ENCODE measurements at regions not wholly inside any gene's neighbourhood (a gene's known extent, or its start where the extent isn't known, plus 50 kb on each side); places are given as distances from the start of the nearest gene placed in this dataset.
"Not testable (repeated sequence)": the region's sequence is repeated elsewhere in the genome, so short reads cannot be mapped to it uniquely, and the experiment has no call there.

- DNase-seq (ENCODE audit: low read depth), result not testable (repeated sequence)
Observed at GRCh38 chr2:111473522-111473921, 352.8 kb downstream of the BCL2L11 start.

GRCh38 chr2:111474198-111474705 is 353.5 kb downstream of the BCL2L11 start:
- not testable (repeated sequence) for DNase-seq (ENCODE audit: low read depth)

- DNase-seq (ENCODE audit: low read depth), result not testable (repeated sequence)
Observed at GRCh38 chr2:111478335-111478734, 357.6 kb downstream of the BCL2L11 start.

GRCh38 chr2:111478871-111479318 is 358.2 kb downstream of the BCL2L11 start:
- not testable (repeated sequence) for DNase-seq (ENCODE audit: low read depth)

- DNase-seq (ENCODE audit: low read depth), result peak; percentile 23
Observed at GRCh38 chr2:111480016-111480625, 359.4 kb downstream of the BCL2L11 start.

DNA sequence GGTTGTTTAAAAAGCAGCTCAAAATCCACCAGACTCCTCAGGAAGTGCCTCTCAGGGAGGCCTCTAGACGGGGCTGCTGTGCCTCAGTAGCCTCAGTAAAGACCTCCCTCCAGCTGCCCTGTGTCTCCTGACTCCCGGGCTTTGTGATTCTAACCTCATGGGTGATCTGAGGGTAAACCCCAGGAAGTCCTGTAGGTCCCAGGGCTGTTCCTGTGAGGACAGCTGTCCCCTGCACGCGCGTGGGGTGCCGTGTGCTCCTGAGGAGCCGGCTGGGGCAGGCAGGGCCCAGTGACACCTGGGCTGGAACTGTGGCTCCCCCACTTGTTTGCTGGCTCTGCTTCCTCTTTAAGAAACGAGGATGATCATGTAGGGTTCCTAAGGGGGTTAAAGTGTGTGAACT is 359.9 kb downstream of the BCL2L11 start:
- not testable (repeated sequence) for DNase-seq (ENCODE audit: low read depth)

DNA sequence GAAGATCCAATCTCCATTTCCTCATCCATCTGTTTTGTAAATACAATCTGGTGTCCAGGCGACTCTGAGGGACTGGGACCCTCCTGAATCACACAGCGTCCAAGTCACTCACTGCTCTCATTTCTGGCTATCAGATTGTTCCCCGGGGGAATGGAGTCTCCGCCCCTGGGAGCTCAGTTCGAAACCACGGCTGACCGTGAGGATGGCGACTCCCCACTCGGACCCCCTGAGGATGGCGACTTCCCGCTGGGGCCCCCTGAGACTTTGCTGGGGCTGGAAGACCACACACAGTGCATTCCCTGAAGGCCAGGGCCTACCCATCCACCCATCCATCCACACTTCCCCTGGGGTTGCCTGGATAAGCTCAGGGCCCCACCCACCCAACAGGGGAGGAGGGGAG is 360.5 kb downstream of the BCL2L11 start:
- DNase-seq (ENCODE audit: low read depth), result not testable (repeated sequence)

GRCh38 chr2:111482987-111483679 is 362.4 kb downstream of the BCL2L11 start:
- not testable (repeated sequence) for DNase-seq (ENCODE audit: low read depth)

- not testable (repeated sequence) for DNase-seq (ENCODE audit: low read depth)
Observed at GRCh38 chr2:111484097-111484496, 363.4 kb downstream of the BCL2L11 start.

DNA sequence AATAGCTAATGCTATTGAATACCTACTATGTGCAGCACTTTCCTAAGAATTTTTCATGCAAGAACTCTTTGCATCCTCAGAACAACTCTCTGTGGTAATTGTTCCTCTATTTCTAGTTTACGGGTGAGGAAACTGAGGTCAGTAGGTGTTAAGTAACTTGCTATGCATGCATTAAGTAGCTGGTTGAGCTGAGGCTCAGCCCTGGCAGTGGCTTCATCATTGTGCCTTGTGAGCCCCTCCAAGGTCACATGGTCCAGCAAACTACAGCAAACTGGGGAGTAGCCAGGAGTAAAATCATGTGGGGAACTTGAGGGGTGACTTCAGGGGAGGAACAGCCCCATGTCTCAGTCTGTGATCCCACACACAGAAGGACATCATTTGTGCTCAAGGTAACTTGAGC is 365.2 kb downstream of the BCL2L11 start:
- not testable (repeated sequence) for DNase-seq (ENCODE audit: low read depth)

- DNase-seq (ENCODE audit: low read depth), result not testable (repeated sequence)
Observed at GRCh38 chr2:111488451-111488850, 367.7 kb downstream of the BCL2L11 start.

GRCh38 chr2:111489460-111489859 is 368.7 kb downstream of the BCL2L11 start:
- DNase-seq (ENCODE audit: low read depth), result not testable (repeated sequence)

GRCh38 chr2:111491181-111491580 is 370.5 kb downstream of the BCL2L11 start:
- DNase-seq (ENCODE audit: low read depth), result not testable (repeated sequence)

DNA sequence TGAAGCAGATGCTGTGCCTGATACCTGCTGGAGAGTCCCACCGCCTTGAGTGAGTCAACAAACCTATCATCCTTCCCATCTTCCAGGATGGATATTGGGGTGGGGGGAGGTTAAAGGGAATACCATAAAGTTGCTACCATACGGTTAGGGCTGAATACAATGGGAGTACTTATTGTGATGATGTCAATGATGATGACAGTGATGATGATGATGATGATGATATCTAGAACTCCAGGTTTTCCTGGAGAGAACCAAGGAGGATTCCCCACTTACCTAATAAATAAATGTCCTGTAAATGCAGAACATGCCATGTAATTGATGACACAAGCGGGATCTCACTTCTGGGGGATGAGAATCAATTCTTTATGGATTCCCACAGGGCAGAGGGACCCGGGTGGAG is 370.9 kb downstream of the BCL2L11 start:
- not testable (repeated sequence) for DNase-seq (ENCODE audit: low read depth)

DNA sequence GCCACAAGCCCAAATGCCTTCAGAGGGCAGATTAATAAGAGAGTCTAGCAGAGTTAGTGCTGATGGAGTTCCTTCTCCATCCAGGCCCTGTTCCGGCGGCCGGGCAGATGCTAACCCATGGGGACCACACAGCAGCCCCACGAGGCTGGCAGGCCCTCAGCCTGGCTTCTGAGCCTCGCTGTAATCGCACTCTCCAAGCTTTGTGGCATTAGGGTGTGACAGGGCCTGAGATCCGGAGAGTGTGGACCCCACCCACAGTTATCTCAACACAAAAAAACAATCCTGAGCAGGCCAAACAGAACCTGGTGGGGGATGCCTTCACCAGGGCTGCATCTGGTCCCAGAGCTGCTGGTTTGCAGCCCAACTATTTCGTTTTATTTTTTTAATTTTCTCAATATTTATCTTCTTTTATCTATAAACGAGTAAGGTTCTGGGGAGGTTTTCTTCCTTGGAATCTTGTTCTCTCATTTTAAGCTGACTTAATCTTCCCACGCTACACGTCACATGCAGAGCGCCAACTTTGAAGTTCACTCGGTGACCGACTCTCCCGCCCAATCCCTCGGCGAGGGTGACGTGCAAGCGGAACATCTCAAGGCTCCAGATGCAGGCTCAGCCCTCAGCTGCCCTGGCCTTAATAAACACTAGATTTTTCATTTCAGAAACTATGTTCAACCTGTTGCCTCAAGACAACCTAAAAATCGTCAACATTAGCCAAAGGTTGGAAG is 372.4 kb downstream of the BCL2L11 start:
- DNase-seq (ENCODE audit: low read depth), result not testable (repeated sequence)

DNA sequence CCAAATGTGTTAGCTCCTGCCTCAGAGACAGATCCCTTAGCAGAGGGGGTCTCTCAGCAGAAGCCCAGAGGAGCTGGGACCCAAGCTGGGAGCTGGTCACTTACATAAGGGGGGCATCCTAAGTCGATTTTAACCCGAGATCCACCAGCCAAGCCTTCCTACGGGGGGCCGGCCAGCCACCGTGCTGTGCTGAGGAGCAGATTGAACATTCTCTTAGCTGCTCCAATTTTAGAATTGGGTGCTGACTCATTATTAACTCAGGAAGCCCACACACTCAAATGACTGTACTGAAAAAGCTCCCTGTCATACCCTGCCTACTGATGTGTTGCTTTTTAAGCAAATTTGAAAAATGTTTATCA is 373.0 kb downstream of the BCL2L11 start:
- DNase-seq (ENCODE audit: low read depth), result not testable (repeated sequence)

DNA sequence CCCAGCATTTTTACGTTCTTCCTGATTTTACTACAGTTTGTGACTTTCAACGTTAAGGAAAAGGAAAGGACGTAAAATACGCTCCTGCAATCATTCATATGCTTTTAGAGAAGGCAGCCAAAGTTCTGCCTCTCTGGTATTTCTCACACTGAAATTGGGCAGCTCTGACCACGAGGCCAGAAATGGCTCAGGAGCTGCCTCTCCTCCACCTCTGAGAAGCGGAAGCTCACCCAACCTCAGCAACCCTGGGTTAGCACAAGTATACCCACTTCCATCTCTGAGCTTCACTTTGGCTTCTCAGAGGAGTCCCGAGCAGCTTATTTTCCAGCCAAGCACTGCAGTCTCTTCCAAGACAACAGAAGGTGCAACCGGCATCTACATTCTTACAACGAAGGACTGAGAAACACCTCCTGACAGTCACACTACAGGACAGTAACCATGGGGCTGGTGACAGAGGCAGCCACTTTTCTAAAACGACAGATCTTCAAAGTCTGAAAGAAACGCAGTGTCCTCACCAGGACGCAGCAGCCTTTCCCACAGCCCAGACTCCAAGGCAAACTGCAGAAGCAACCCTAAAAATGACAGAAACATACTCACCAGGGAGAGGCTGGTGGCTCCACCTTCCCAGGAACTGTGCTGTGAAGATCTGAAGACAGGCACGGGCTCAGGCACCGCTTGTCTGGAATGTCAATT is 373.7 kb downstream of the BCL2L11 start:
- not testable (repeated sequence) for DNase-seq (ENCODE audit: low read depth)

DNA sequence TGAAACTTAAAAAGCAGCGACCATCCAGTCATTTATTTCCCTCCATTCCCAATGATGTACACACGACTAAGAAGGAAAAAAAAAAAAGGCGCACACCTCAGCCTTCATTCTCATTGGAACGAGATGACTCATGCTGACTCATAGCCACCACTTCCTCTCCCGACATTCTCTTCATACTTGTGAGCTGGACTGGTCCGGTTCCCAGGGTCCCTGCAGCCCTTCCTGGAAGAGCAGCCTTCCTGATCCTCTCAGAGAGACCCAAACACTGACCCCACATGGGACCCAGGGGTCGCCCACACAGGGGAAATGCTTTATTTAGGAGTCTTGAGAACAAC is 374.2 kb downstream of the BCL2L11 start:
- DNase-seq (ENCODE audit: low read depth), result not testable (repeated sequence)

- DNase-seq (ENCODE audit: low read depth), result not testable (repeated sequence)
Observed at GRCh38 chr2:111495636-111496035, 374.9 kb downstream of the BCL2L11 start.

DNA sequence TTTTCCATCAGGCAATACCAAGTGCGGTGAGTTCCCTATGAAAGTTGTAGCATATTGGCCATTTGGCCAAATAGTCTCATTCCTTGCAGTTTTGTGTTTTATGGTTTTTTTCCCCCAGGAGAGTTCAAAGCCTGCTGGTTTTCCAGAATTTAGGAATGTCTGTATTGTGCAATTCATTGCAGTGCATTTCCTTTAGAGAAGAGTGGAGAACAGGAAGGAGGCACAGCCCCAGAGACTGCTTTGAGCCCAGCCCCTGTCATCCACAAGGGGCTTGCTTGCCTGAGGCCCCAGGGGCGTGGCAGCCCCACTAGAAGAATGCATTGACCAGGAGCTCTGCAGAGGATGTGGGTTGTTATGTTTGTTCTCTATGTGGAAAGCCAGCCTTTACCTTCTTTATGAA is 375.5 kb downstream of the BCL2L11 start:
- not testable (repeated sequence) for DNase-seq (ENCODE audit: low read depth)

- DNase-seq (ENCODE audit: low read depth), result not testable (repeated sequence)
Observed at GRCh38 chr2:111496860-111497259, 376.1 kb downstream of the BCL2L11 start.

DNA sequence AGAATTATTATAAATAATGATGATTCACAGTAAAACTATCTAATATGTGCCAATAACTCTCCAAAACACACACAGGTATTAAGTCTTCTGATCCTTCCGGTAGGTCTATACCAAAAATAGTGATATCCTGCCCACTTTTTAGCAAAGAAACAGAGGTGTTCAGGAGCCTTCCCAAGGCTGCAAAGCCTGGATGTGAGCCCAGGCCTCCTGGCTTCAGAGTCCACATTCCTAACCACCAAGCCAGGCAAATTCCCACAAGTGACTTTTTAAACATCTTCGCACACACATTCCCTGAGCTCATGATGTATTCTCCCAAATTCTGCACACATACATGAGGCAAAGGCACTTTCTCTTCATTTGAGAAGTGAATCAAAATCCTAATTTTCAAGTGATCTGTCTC is 376.6 kb downstream of the BCL2L11 start:
- DNase-seq (ENCODE audit: low read depth), result not testable (repeated sequence)
